ENCODE measurements at regions not wholly inside any gene's neighbourhood (a gene's known extent, or its start where the extent isn't known, plus 50 kb on each side); places are given as distances from the start of the nearest gene placed in this dataset.

DNA sequence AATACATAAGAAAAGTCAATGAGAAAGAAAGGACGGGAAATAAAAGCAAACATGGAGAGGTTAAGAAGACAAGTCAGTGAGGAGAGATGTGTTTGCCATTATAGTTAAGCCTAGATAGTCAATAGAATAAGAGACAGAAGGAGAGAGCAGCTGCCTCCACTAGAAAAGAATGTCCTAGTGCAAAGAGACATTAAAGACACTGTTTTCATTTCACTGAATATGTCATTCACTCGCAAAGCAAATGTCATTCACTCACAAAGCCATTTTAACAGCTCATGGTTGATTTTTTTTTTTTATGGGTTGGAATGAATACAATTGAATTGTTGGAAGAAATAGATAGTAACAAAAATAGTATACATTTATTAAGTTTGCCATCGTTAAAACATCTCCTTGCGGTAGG is 1007.6 kb downstream of the DNAJB9 start:
- TF ChIP-seq, protein P1, sequence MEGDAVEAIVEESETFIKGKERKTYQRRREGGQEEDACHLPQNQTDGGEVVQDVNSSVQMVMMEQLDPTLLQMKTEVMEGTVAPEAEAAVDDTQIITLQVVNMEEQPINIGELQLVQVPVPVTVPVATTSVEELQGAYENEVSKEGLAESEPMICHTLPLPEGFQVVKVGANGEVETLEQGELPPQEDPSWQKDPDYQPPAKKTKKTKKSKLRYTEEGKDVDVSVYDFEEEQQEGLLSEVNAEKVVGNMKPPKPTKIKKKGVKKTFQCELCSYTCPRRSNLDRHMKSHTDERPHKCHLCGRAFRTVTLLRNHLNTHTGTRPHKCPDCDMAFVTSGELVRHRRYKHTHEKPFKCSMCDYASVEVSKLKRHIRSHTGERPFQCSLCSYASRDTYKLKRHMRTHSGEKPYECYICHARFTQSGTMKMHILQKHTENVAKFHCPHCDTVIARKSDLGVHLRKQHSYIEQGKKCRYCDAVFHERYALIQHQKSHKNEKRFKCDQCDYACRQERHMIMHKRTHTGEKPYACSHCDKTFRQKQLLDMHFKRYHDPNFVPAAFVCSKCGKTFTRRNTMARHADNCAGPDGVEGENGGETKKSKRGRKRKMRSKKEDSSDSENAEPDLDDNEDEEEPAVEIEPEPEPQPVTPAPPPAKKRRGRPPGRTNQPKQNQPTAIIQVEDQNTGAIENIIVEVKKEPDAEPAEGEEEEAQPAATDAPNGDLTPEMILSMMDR (IDR thresholded peaks at IDR 0.05) = no peak
- TF ChIP-seq POLR2A (IDR thresholded peaks at IDR 0.05) (no peak), POLR2AphosphoS5 (IDR thresholded peaks at IDR 0.05) (no peak)
